Gastroesophageal sphincter (tissue), 4 donors: ENCODE measurements at regions not wholly inside any gene's neighbourhood (a gene's known extent, or its start where the extent isn't known, plus 50 kb on each side); places are given as distances from the start of the nearest gene placed in this dataset.

Experiments
- ATAC-seq: fragments of 150-250 bp; one replicate; pipeline ENCODE4 v1.9.1; 2016; ENCODE audit warnings: mild to moderate bottlenecking, moderate library complexity
- H3K27ac ChIP-seq, 4 donors: fragments of 200-600 bp; sonication (generic) in 3 of 4; 1 replicate in 3 of 4; 2 replicates in 1 of 4; pipeline ENCODE4 v1.5.1; 2016 to 2019
- H3K27me3 ChIP-seq: fragments of 200-600 bp; sonication (generic); one replicate; pipeline ENCODE4 v1.5.1; 2019
- H3K36me3 ChIP-seq, 2 donors: fragments of 200-600 bp; sonication (generic); one replicate each; pipeline ENCODE4 v1.5.1; 2019; ENCODE audit warnings: control low read depth in 1 of 2
- H3K4me1 ChIP-seq, 3 donors: fragments of 200-600 bp; sonication (generic); 1 replicate in 2 of 3; 2 replicates in 1 of 3; pipeline ENCODE4 v1.5.1; 2016 to 2019; ENCODE audit warnings: control low read depth in 2 of 3
- H3K4me3 ChIP-seq, 2 donors: fragments of 200-600 bp; sonication (generic); one replicate each; pipeline ENCODE4 v1.5.1; 2019; ENCODE audit warnings: mild to moderate bottlenecking in 1 of 2, moderate library complexity in 1 of 2
- H3K9me3 ChIP-seq, 3 donors: fragments of 200-600 bp; sonication (generic); one replicate each; pipeline ENCODE4 v1.5.1; 2017 to 2019; ENCODE audit warnings: control low read depth in 2 of 3
- CTCF ChIP-seq, 4 experiments: fragments of 200-600 bp in 2 of 4; fragments of 450-650 bp in 2 of 4; sonication (generic) in 1 of 4; IDR thresholded peaks; one replicate each; pipeline ENCODE4 v1.5.1; 2017 to 2019; ENCODE audit warnings: antibody characterized with exemption in 4 of 4, mild to moderate bottlenecking in 2 of 4, moderate library complexity in 2 of 4
- EP300 ChIP-seq: sonication (generic); formaldehyde crosslinking; IDR thresholded peaks from one replicate; pipeline ENCODE4 v1.6.1; 2017; ENCODE audit warnings: antibody characterized with exemption, mild to moderate bottlenecking
- POLR2A ChIP-seq, 2 donors: fragments of 450-650 bp; IDR thresholded peaks; one replicate each; pipeline ENCODE4 v1.6.1; 2017; ENCODE audit warnings: antibody characterized with exemption in 2 of 2, mild to moderate bottlenecking in 2 of 2, moderate library complexity in 1 of 2
- POLR2AphosphoS5 ChIP-seq: sonication (generic); formaldehyde crosslinking; IDR thresholded peaks from one replicate; pipeline ENCODE4 v1.6.1; 2017; ENCODE audit warnings: antibody characterized with exemption
- WGBS, 2 donors: methylation state at CpG; one replicate each; pipeline ENCODE4 v1.1.5; 2018; ENCODE audit warnings: low coverage in 1 of 2; 5-methylcytosine and 5-hydroxymethylcytosine counted together

GRCh38 chr5:74135033-74135432 lies 505.5 kb downstream of the ENC1 start:
- 92 to 100% methylated on average over 1 of the region's 1 CpG for WGBS, 2 donors
- no peaks in the 10 kb centered on the region for H3K27me3 ChIP-seq
- no peak overlapping the region for H3K27ac ChIP-seq
- H3K4me3 ChIP-seq = no peak overlapping the region
- no peaks in the 10 kb centered on the region for H3K9me3 ChIP-seq
- H3K36me3 ChIP-seq = no peaks in the 10 kb centered on the region
- no peak for ATAC-seq
- no peaks in the 10 kb centered on the region for H3K4me1 ChIP-seq
- TF ChIP-seq POLR2AphosphoS5 = no peak
- no peak for TF ChIP-seq EP300
- no peak for TF ChIP-seq CTCF (IDR thresholded peaks at IDR 0.05)
- no peak for TF ChIP-seq POLR2A (IDR thresholded peaks at IDR 0.05)

GRCh38 chr5:74132485-74132884 lies 506.5 kb downstream of the ARHGEF28 start:
- Histone ChIP-seq H3K36me3 (no peaks in the 10 kb centered on the region), H3K27ac (no peak overlapping the region), H3K4me3 (no peak overlapping the region), H3K27me3 (no peaks in the 10 kb centered on the region), H3K4me1 (peaks cover 0 to 8% (median 0%) of the 10 kb centered on the region in 3 donors), H3K9me3 (no peaks in the 10 kb centered on the region)
- ATAC-seq = no peak
- TF ChIP-seq POLR2AphosphoS5 (no peak), EP300 (no peak), CTCF (IDR thresholded peaks at IDR 0.05) (no peak), POLR2A (IDR thresholded peaks at IDR 0.05) (no peak)
- 97% methylated on average over 4 of the region's 4 CpGs; no CpG with 5 or more reads in 1 of the 2 donors for WGBS, 2 donors

GRCh38 chr5:74131250-74131649 lies 505.3 kb downstream of the ARHGEF28 start:
- H3K4me1 ChIP-seq = peaks cover 0 to 11% (median 0%) of the 10 kb centered on the region in 3 donors
- H3K27ac ChIP-seq = no peak overlapping the region
- H3K9me3 ChIP-seq = no peaks in the 10 kb centered on the region
- no peak overlapping the region for H3K4me3 ChIP-seq
- no peaks in the 10 kb centered on the region for H3K36me3 ChIP-seq
- TF ChIP-seq POLR2A (IDR thresholded peaks at IDR 0.05) = no peak
- no peak for TF ChIP-seq CTCF (IDR thresholded peaks at IDR 0.05)
- TF ChIP-seq EP300 = no peak
- no peak for TF ChIP-seq POLR2AphosphoS5
- H3K27me3 ChIP-seq = no peaks in the 10 kb centered on the region
- no peak for ATAC-seq
- WGBS, 2 donors = 64 to 67% methylated on average over 2 of the region's 2 CpGs

- WGBS, 2 donors = 88 to 98% methylated on average over 13 to 14 of the region's 15 CpGs
- ATAC-seq = no peak
- Histone ChIP-seq H3K27me3 (no peaks in the 10 kb centered on the region), H3K9me3 (no peaks in the 10 kb centered on the region), H3K4me3 (no peak overlapping the region), H3K4me1 (peaks cover 0 to 11% (median 0%) of the 10 kb centered on the region in 3 donors), H3K36me3 (no peaks in the 10 kb centered on the region), H3K27ac (no peak overlapping the region)
- TF ChIP-seq EP300 (no peak), POLR2A (IDR thresholded peaks at IDR 0.05) (no peak), CTCF (IDR thresholded peaks at IDR 0.05) (no peak), POLR2AphosphoS5 (no peak)
Measured at GRCh38 chr5:74130155-74130897, 504.3 kb downstream of the ARHGEF28 start.
